Smooth muscle cell (in vitro differentiated cells): ENCODE measurements at regions not wholly inside any gene's neighbourhood (a gene's known extent, or its start where the extent isn't known, plus 50 kb on each side); places are given as distances from the start of the nearest gene placed in this dataset.

Source experiments
- DNase-seq: peaks from one replicate; lab custom pipeline; 2025; ENCODE audit not compliant: unreplicated experiment; lab: John Stamatoyannopoulos, UW
- H2AFZ ChIP-seq: fragments of 200-600 bp; sonication (generic); 2 replicates; pipeline ENCODE4 v1.6.0; 2016; ENCODE audit warnings: antibody characterized with exemption, low read depth, mild to moderate bottlenecking
- H3F3A ChIP-seq: fragments of 200-600 bp; sonication (generic); 2 replicates; pipeline ENCODE4 v1.6.0; 2017; ENCODE audit warnings: antibody characterized with exemption, low read depth
- H3K27ac ChIP-seq: fragments of 200-600 bp; sonication (generic); 2 replicates; pipeline ENCODE4 v1.5.1; 2016; ENCODE audit warnings: low read depth, mild to moderate bottlenecking
- H3K27me3 ChIP-seq: fragments of 200-600 bp; sonication (generic); 2 replicates; pipeline ENCODE4 v1.6.1; 2016; ENCODE audit warnings: low read depth, mild to moderate bottlenecking
- H3K36me3 ChIP-seq: fragments of 200-600 bp; sonication (generic); 2 replicates; pipeline ENCODE4 v1.5.1; 2016; ENCODE audit warnings: low read depth
- H3K4me1 ChIP-seq: fragments of 200-600 bp; sonication (generic); 2 replicates; pipeline ENCODE4 v1.5.1; 2016; ENCODE audit warnings: low read depth
- H3K4me2 ChIP-seq: fragments of 200-600 bp; sonication (generic); 2 replicates; pipeline ENCODE4 v1.6.0; 2016; ENCODE audit warnings: mild to moderate bottlenecking
- H3K4me3 ChIP-seq: fragments of 200-600 bp; sonication (generic); 2 replicates; pipeline ENCODE4 v1.5.1; 2016; ENCODE audit warnings: mild to moderate bottlenecking
- H3K79me2 ChIP-seq: fragments of 200-600 bp; sonication (generic); 2 replicates; pipeline ENCODE4 v1.6.0; 2016; ENCODE audit warnings: low read depth, mild to moderate bottlenecking
- H3K9ac ChIP-seq: fragments of 200-600 bp; sonication (generic); 2 replicates; pipeline ENCODE4 v1.6.0; 2016; ENCODE audit warnings: low read depth
- H3K9me3 ChIP-seq: fragments of 200-600 bp; sonication (generic); replicated peaks from 2 replicates; pipeline ENCODE4 v1.5.1; 2016; ENCODE audit warnings: low read depth
- H4K20me1 ChIP-seq: fragments of 200-600 bp; sonication (generic); 2 replicates; pipeline ENCODE4 v1.6.0; 2016; ENCODE audit warnings: low read depth
- WGBS: methylation state at CpG from one replicate; pipeline ENCODE4 v1.1.7; 2016; ENCODE audit warnings: low lambda C conversion rate; 5-methylcytosine and 5-hydroxymethylcytosine counted together
- TF ChIP-seq, protein P1 (sequence below): fragments of 200-600 bp; sonication (generic); IDR thresholded peaks from 2 replicates; pipeline ENCODE4 v1.5.1; 2017; ENCODE audit warnings: borderline replicate concordance, mild to moderate bottlenecking, antibody characterized with exemption; ENCODE audit not compliant: insufficient read depth, poor library complexity, severe bottlenecking

DNA sequence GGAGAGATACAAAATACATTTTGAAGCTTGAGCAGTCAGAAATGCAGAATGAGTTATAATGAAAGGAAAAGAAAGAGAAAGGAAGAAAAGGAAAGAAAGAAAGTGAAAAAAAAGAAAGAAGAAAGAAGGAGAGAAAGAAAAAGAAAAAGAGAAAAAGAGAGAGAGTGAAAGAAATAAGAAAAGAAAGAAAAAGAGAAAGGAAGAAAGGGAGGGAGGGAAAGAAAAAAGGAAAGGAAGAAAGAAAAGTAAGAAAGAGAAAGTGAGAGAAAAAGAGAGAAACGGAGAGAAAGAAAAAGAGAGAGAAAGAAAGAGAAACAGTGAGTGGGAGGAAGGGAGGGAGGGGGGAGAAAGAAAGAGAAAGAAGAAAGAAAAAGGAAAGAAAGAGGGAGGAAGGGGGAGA, 549.9 kb downstream of the GALC start:
- Histone ChIP-seq H3K4me1 (no peaks in the 10 kb centered on the region), H3K27ac (no peak overlapping the region), H3K79me2 (no peaks in the 10 kb centered on the region), H3K4me2 (no peak overlapping the region), H4K20me1 (no peaks in the 10 kb centered on the region), H3K9me3 (no peaks in the 10 kb centered on the region), H2AFZ (no peak overlapping the region), H3K9ac (no peak overlapping the region), H3K4me3 (no peak overlapping the region), H3F3A (no peaks in the 10 kb centered on the region), H3K27me3 (no peaks in the 10 kb centered on the region), H3K36me3 (no peaks in the 10 kb centered on the region)
- TF ChIP-seq, protein P1, sequence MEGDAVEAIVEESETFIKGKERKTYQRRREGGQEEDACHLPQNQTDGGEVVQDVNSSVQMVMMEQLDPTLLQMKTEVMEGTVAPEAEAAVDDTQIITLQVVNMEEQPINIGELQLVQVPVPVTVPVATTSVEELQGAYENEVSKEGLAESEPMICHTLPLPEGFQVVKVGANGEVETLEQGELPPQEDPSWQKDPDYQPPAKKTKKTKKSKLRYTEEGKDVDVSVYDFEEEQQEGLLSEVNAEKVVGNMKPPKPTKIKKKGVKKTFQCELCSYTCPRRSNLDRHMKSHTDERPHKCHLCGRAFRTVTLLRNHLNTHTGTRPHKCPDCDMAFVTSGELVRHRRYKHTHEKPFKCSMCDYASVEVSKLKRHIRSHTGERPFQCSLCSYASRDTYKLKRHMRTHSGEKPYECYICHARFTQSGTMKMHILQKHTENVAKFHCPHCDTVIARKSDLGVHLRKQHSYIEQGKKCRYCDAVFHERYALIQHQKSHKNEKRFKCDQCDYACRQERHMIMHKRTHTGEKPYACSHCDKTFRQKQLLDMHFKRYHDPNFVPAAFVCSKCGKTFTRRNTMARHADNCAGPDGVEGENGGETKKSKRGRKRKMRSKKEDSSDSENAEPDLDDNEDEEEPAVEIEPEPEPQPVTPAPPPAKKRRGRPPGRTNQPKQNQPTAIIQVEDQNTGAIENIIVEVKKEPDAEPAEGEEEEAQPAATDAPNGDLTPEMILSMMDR: no peak
- WGBS: 78% methylated on average over 1 of the region's 1 CpG
- no peak for DNase-seq

DNA sequence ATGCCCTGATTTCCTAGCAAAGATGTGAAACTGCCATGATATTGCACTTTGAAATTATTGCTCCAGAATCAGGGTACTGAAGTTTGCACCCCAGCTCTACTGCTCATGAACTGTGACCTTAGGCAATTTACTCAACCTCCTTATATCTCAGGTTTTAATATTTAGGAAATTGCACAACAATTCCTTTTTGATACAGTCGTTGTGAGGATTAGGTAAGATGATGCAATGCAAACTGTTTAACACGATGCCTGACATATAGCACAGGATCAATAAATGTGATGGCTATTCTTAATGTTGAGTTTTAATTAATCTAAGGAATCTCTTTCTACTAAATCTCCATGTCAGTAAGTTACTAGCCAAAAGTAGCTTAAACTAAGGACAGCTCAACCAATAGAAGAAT, 555.8 kb downstream of the GALC start:
- Histone ChIP-seq H3K9ac (no peak overlapping the region), H3K4me3 (no peak overlapping the region), H2AFZ (no peak overlapping the region), H3K27me3 (no peaks in the 10 kb centered on the region), H3F3A (no peaks in the 10 kb centered on the region), H3K4me1 (peaks cover 3% of the 10 kb centered on the region), H3K27ac (no peak overlapping the region), H4K20me1 (no peaks in the 10 kb centered on the region), H3K9me3 (no peaks in the 10 kb centered on the region), H3K79me2 (no peaks in the 10 kb centered on the region), H3K4me2 (no peak overlapping the region), H3K36me3 (no peaks in the 10 kb centered on the region)
- TF ChIP-seq, protein P1: no peak
- no peak for DNase-seq
- WGBS: 75% methylated on average over 2 of the region's 2 CpGs

DNA sequence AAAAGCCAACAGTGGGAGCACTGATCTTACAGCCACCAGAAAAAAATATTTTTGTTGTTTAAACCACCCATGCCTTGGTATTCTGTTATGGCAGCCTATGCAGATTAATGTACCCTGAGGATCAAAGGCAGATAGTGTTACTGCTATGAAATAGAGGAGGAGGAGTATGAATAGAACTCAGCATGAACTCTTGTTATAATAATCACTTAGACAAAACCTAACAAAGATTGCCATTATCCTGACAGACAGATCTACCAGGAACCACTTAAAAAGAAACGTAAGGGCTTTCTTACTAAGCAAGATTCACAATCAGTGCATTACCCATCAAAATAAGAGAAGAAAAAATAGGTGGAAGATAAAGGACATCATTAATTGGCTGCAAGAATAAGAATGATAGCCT, 558.3 kb downstream of the GALC start:
- Histone ChIP-seq H3K27me3 (no peaks in the 10 kb centered on the region), H2AFZ (no peak overlapping the region), H3K9ac (no peak overlapping the region), H3K4me2 (no peak overlapping the region), H3K36me3 (no peaks in the 10 kb centered on the region), H4K20me1 (no peaks in the 10 kb centered on the region), H3K9me3 (no peaks in the 10 kb centered on the region), H3K79me2 (no peaks in the 10 kb centered on the region), H3K4me1 (peaks cover 3% of the 10 kb centered on the region), H3K4me3 (no peak overlapping the region), H3F3A (no peaks in the 10 kb centered on the region), H3K27ac (no peak overlapping the region)
- TF ChIP-seq, protein P1: no peak
- 52% methylated on average over 1 of the region's 1 CpG for WGBS
- DNase-seq: no peak

DNA sequence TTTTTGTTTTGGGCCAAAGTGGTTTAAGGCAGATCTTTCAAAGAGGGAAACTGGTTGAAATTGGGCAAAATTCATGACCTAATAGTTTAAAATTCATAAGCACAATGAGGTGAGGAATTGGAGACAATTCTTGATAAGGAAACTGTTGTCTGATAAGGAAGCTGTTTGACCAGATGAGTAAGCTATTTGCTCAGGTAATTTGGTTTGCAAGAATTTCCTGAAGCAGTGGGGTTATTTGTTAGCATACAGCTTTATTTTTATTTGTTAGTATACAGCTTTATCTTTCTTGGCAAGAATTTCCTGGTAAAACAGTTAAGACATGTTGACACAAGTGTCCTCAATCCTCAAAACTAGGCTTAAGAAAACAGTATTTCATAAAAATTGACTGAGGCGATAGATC, 559.0 kb downstream of the GALC start:
- Histone ChIP-seq H4K20me1 (no peaks in the 10 kb centered on the region), H3K9ac (no peak overlapping the region), H3K27me3 (no peaks in the 10 kb centered on the region), H3F3A (no peaks in the 10 kb centered on the region), H3K4me2 (no peak overlapping the region), H3K27ac (no peak overlapping the region), H3K4me1 (peaks cover 3% of the 10 kb centered on the region), H3K9me3 (no peaks in the 10 kb centered on the region), H3K36me3 (no peaks in the 10 kb centered on the region), H2AFZ (no peak overlapping the region), H3K4me3 (no peak overlapping the region), H3K79me2 (no peaks in the 10 kb centered on the region)
- no peak for DNase-seq
- 79% methylated on average over 1 of the region's 1 CpG for WGBS
- TF ChIP-seq, protein P1: no peak
